MM.1S (cell line): ENCODE measurements at regions not wholly inside any gene's neighbourhood (a gene's known extent, or its start where the extent isn't known, plus 50 kb on each side); places are given as distances from the start of the nearest gene placed in this dataset.

Experiments
- EZH2 ChIP-seq: fragments of 300-600 bp; sonication (generic); optimal IDR thresholded peaks from 2 replicates; pipeline ENCODE3; 2017; ENCODE audit warnings: low read depth, mild to moderate bottlenecking, antibody characterized with exemption, low read length, mixed read lengths
- TF ChIP-seq, protein P1 (sequence below): fragments of 300-600 bp; sonication (generic); IDR thresholded peaks from 2 replicates; pipeline ENCODE4 v1.5.1; 2016; ENCODE audit warnings: antibody characterized with exemption, low read length, mixed read lengths

DNA sequence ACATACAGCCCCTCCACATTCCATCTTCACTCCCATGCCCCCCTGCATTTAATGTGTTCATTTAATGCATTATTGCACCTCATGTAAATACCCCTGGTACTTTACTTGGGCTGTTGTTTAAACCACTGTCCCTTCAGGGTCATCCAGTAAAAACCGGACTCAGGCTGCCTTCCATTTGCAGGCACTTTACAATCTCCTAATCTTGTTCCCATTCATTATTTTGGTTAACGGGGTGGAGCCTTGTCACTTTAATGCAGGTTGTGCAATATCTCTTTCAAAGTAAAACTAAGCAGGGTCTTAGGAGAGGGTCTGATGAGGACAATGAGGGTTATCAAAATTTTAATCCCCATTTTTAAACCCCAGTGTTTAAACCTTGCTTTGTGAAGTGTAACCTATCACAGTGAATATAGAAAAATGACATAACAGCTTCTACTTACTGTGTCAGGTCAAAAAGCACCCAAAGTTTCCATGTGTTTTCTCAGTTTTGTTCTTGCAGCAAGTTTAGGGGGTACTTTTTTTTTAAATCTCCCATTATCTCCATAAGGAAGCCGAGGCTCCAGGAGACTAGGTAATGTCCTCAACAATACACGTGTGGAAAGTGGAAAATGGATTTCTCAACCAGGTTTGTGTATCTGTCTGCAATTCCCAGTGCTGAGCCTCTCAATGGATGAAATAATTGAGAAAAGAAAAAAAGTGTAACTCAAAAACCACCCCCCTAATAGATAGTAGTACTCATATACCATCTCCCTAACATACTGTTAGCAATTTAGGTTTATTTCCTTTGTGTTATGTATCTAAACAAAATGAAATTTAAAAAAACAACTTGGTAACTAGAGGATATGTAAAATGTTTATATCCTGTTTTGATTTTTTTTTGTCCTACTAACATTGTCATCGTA is 54.2 kb upstream of the SPRY4 start:
- TF ChIP-seq, protein P1, sequence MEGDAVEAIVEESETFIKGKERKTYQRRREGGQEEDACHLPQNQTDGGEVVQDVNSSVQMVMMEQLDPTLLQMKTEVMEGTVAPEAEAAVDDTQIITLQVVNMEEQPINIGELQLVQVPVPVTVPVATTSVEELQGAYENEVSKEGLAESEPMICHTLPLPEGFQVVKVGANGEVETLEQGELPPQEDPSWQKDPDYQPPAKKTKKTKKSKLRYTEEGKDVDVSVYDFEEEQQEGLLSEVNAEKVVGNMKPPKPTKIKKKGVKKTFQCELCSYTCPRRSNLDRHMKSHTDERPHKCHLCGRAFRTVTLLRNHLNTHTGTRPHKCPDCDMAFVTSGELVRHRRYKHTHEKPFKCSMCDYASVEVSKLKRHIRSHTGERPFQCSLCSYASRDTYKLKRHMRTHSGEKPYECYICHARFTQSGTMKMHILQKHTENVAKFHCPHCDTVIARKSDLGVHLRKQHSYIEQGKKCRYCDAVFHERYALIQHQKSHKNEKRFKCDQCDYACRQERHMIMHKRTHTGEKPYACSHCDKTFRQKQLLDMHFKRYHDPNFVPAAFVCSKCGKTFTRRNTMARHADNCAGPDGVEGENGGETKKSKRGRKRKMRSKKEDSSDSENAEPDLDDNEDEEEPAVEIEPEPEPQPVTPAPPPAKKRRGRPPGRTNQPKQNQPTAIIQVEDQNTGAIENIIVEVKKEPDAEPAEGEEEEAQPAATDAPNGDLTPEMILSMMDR, result no peak
- TF ChIP-seq EZH2, result no peak
